CD14-positive monocyte (primary cell): ENCODE measurements at regions not wholly inside any gene's neighbourhood (a gene's known extent, or its start where the extent isn't known, plus 50 kb on each side); places are given as distances from the start of the nearest gene placed in this dataset.

Experiments
- DNase-seq, 3 donors: peaks; one replicate each; pipeline ENCODE4 v3.0.0-alpha.2; 2011 to 2022
- H2AFZ ChIP-seq: 2 replicates; pipeline ENCODE4 v1.6.0; 2012; ENCODE audit warnings: mild to moderate bottlenecking, low read depth, low read length, inconsistent platforms; ENCODE audit not compliant: insufficient read depth, poor library complexity, severe bottlenecking
- H3K27ac ChIP-seq, 2 donors: 1 replicate in 1 of 2; 2 replicates in 1 of 2; pipeline ENCODE4 v1.5.1; 2012 to 2013; ENCODE audit warnings: low read length in 2 of 2, control low read depth in 1 of 2, inconsistent platforms in 1 of 2, low read depth in 1 of 2, mild to moderate bottlenecking in 1 of 2
- H3K27me3 ChIP-seq, 2 donors: one replicate each; pipeline versions ENCODE4 v1.6.0 to v1.6.1; 2011 to 2013; ENCODE audit warnings: low read length in 2 of 2; ENCODE audit not compliant: control insufficient read depth in 2 of 2, insufficient read depth in 2 of 2
- H3K36me3 ChIP-seq, 2 donors: replicated peaks in 1 of 2; 1 replicate in 1 of 2; 2 replicates in 1 of 2; pipeline versions ENCODE4 v1.5.1 to v1.6.1; 2012 to 2013; ENCODE audit warnings: low read length in 2 of 2, control low read depth in 1 of 2, inconsistent platforms in 1 of 2, mild to moderate bottlenecking in 1 of 2; ENCODE audit not compliant: insufficient read depth in 2 of 2, control insufficient read depth in 1 of 2
- H3K4me1 ChIP-seq, 2 donors: 1 replicate in 1 of 2; 2 replicates in 1 of 2; pipeline versions ENCODE4 v1.5.1 to v1.6.1; 2012 to 2013; ENCODE audit warnings: low read length in 2 of 2, control low read depth in 1 of 2, inconsistent platforms in 1 of 2, mild to moderate bottlenecking in 1 of 2, moderate library complexity in 1 of 2; ENCODE audit not compliant: insufficient read depth in 2 of 2, control insufficient read depth in 1 of 2
- H3K4me2 ChIP-seq: replicated peaks from 2 replicates; pipeline ENCODE3; 2012; ENCODE audit warnings: low read length, moderate library complexity, mild to moderate bottlenecking; ENCODE audit not compliant: poor library complexity, severe bottlenecking; ENCODE audit errors: extremely low read depth
- H3K4me3 ChIP-seq, 3 experiments: fragments of 200-600 bp in 1 of 3; sonication (generic) in 1 of 3; replicated peaks in 1 of 3; 1 replicate in 2 of 3; 2 replicates in 1 of 3; pipeline ENCODE4 v1.5.1; 2011 to 2013; ENCODE audit warnings: low read length in 3 of 3, mild to moderate bottlenecking in 3 of 3, control low read depth in 2 of 3, low read depth in 2 of 3, inconsistent platforms in 1 of 3, moderate library complexity in 1 of 3
- H3K79me2 ChIP-seq: 2 replicates; pipeline ENCODE4 v1.6.0; 2012; ENCODE audit warnings: mild to moderate bottlenecking, control low read depth, inconsistent platforms, low read length, moderate library complexity; ENCODE audit not compliant: insufficient read depth
- H3K9ac ChIP-seq: 2 replicates; pipeline ENCODE4 v1.6.0; 2017; ENCODE audit warnings: low read length, mild to moderate bottlenecking; ENCODE audit not compliant: insufficient read depth, poor library complexity, severe bottlenecking
- H3K9me3 ChIP-seq, 2 donors: replicated peaks in 1 of 2; 1 replicate in 1 of 2; 2 replicates in 1 of 2; pipeline versions ENCODE4 v1.5.1 to v1.6.1; 2012 to 2013; ENCODE audit warnings: low read length in 2 of 2, control low read depth in 1 of 2; ENCODE audit not compliant: control insufficient read depth in 1 of 2, insufficient read depth in 1 of 2
- H4K20me1 ChIP-seq: 2 replicates; pipeline ENCODE4 v1.6.0; 2012; ENCODE audit warnings: mild to moderate bottlenecking, low read length, control low read depth, moderate library complexity; ENCODE audit not compliant: insufficient read depth
- H3K27ac Mint-ChIP-seq, 7 donors: one replicate each; pipeline ENCODE4 v1.8.0; 2020; ENCODE audit warnings: mild to moderate bottlenecking in 7 of 7, mixed read lengths in 7 of 7, moderate library complexity in 6 of 7, inconsistent platforms in 2 of 7
- H3K27me3 Mint-ChIP-seq, 3 donors: one replicate each; pipeline ENCODE4 v1.8.0; 2021 to 2022; ENCODE audit warnings: low read depth in 3 of 3, mild to moderate bottlenecking in 3 of 3, mixed read lengths in 3 of 3, moderate library complexity in 3 of 3, inconsistent platforms in 1 of 3
- H3K36me3 Mint-ChIP-seq, 2 donors: one replicate each; pipeline ENCODE4 v1.8.0; 2020; ENCODE audit warnings: mixed read lengths in 2 of 2, inconsistent platforms in 1 of 2, mild to moderate bottlenecking in 1 of 2
- H3K4me1 Mint-ChIP-seq: one replicate; pipeline ENCODE4 v1.8.0; 2020; ENCODE audit warnings: mild to moderate bottlenecking, mixed read lengths
- H3K4me3 Mint-ChIP-seq, 2 donors: one replicate each; pipeline ENCODE4 v1.8.0; 2020; ENCODE audit warnings: mild to moderate bottlenecking in 2 of 2, mixed read lengths in 2 of 2, moderate library complexity in 1 of 2
- H3K9me3 Mint-ChIP-seq, 7 donors: one replicate each; pipeline ENCODE4 v1.8.0; 2020 to 2022; ENCODE audit warnings: mixed read lengths in 7 of 7, mild to moderate bottlenecking in 6 of 7, moderate library complexity in 6 of 7, inconsistent platforms in 2 of 7
- CTCF ChIP-seq: fragments of 200-600 bp; IDR thresholded peaks from one replicate; pipeline ENCODE4 v1.8.0; 2022; ENCODE audit warnings: antibody characterized with exemption, mild to moderate bottlenecking
- WGBS: methylation state at CpG from one replicate; pipeline ENCODE4 v1.1.5; 2013; ENCODE audit warnings: missing lambda C conversion rate; ENCODE audit not compliant: insufficient coverage; 5-methylcytosine and 5-hydroxymethylcytosine counted together
- intact Hi-C, 2 donors: fragments of 100-400 bp; cut with micrococcal nuclease; formaldehyde crosslinking; loops; one replicate each; pipeline versions ENCODE4 v1.15.0 to v1.15.1; 2023

- Histone ChIP-seq H3K9ac (no peak overlapping the region), H3K9me3 (no peaks in the 10 kb centered on the region), H3K27me3 (no peaks in the 10 kb centered on the region), H3K4me1 (no peaks in the 10 kb centered on the region), H3K79me2 (no peaks in the 10 kb centered on the region), H3K4me3 (no peak overlapping the region), H2AFZ (no peak overlapping the region), H4K20me1 (no peaks in the 10 kb centered on the region), H3K4me2 (no peak overlapping the region), H3K36me3 (no peaks in the 10 kb centered on the region), H3K27ac (no peak overlapping the region)
- H3K4me3 Mint-ChIP-seq: no peak overlapping the region
- H3K9me3 Mint-ChIP-seq: peaks cover 1 to 12% (median 5%) of the 10 kb centered on the region in 7 donors
- H3K4me1 Mint-ChIP-seq: no peaks in the 10 kb centered on the region
- TF ChIP-seq CTCF: no peak
- H3K36me3 Mint-ChIP-seq: no peaks in the 10 kb centered on the region
- no peak overlapping the region for H3K27ac Mint-ChIP-seq
- no peak for DNase-seq
- no CpG with 5 or more reads among the region's 2 CpGs for WGBS
- H3K27me3 Mint-ChIP-seq: peaks cover 1 to 4% (median 3%) of the 10 kb centered on the region in 3 donors
- intact Hi-C loops: no loop called here
Observed at GRCh38 chr11:27266125-27266524, 96.9 kb downstream of the CCDC34 start.

GRCh38 chr11:27263986-27264385 lies 99.0 kb downstream of the CCDC34 start:
- Histone ChIP-seq H3K4me3 (no peak overlapping the region), H3K27me3 (no peaks in the 10 kb centered on the region), H3K79me2 (no peaks in the 10 kb centered on the region), H3K27ac (no peak overlapping the region), H2AFZ (no peak overlapping the region), H3K4me1 (no peaks in the 10 kb centered on the region), H3K9me3 (no peaks in the 10 kb centered on the region), H3K9ac (no peak overlapping the region), H4K20me1 (no peaks in the 10 kb centered on the region), H3K36me3 (no peaks in the 10 kb centered on the region), H3K4me2 (no peak overlapping the region)
- no CpG with 5 or more reads among the region's 3 CpGs for WGBS
- TF ChIP-seq CTCF: no peak
- no peak overlapping the region for H3K27ac Mint-ChIP-seq
- intact Hi-C loops: no loop called here
- H3K4me1 Mint-ChIP-seq: no peaks in the 10 kb centered on the region
- DNase-seq: no peak
- peaks cover 0 to 14% (median 4%) of the 10 kb centered on the region in 7 donors for H3K9me3 Mint-ChIP-seq
- peaks cover 1 to 4% (median 4%) of the 10 kb centered on the region in 3 donors for H3K27me3 Mint-ChIP-seq
- H3K36me3 Mint-ChIP-seq: no peaks in the 10 kb centered on the region
- H3K4me3 Mint-ChIP-seq: no peak overlapping the region
